K562 (cell line): ENCODE measurements at regions not wholly inside any gene's neighbourhood (a gene's known extent, or its start where the extent isn't known, plus 50 kb on each side); places are given as distances from the start of the nearest gene placed in this dataset.
"Not testable (repeated sequence)": the region's sequence is repeated elsewhere in the genome, so short reads cannot be mapped to it uniquely, and the experiment has no call there.

Experiments used
- ATAC-seq: fragments of 200-7000 bp; cut with Tn5 transposase; 3 replicates; pipeline ENCODE4 v1.9.1; 2020; ENCODE audit warnings: moderate library complexity
- BruUV-seq: library from RNA; stranded (reverse); fragments of 400-500 nt; replicated peaks from 2 replicates; lab custom pipeline; 2021; lab: Mats Ljungman, UMichigan
- CTCF ChIA-PET: fragments of 300-600 bp; formaldehyde crosslinking; extraction: SDS; loops from one replicate; lab custom pipeline; 2021; ENCODE audit warnings: low intra/inter-chr PET ratio; lab: Yijun Ruan, JAX
- POLR2A ChIA-PET: fragments of 300-600, 350-650 bp; sonication (Branson Sonifier 250); formaldehyde crosslinking; extraction: SDS; loops from one replicate; lab custom pipeline; 2021; ENCODE audit warnings: antibody characterized with exemption, inconsistent platforms; lab: Yijun Ruan, JAX
- DNase-seq, 4 experiments: peaks; one replicate each; pipeline versions ENCODE4 v3.0.0 to v3.0.0-alpha.2; 2011 to 2018; ENCODE audit warnings: low spot score in 3 of 4, mixed read lengths in 3 of 4; ENCODE audit errors: extremely low read depth in 1 of 4
- FAIRE-seq: peaks from 2 replicates; lab custom pipeline; 2011; peaks lifted over from hg19 to GRCh38; lab: Jason Lieb, UNC
- H2AFZ ChIP-seq: 2 replicates; pipeline ENCODE4 v1.6.0; 2011; ENCODE audit warnings: low read depth, low read length, control low read depth, inconsistent platforms
- H3K27ac ChIP-seq: fragments of 200-600 bp; 3 replicates; pipeline ENCODE4 v1.8.0; 2011; ENCODE audit warnings: low read depth, mild to moderate bottlenecking, control low read depth, inconsistent platforms, low read length, moderate library complexity, mixed read lengths; ENCODE audit errors: extremely low read depth
- H3K27me3 ChIP-seq, 2 experiments: fragments of 300-600 bp in 1 of 2; 2 replicates in 1 of 2; 3 replicates in 1 of 2; pipeline versions ENCODE4 v1.6.0 to v1.8.0; 2011; ENCODE audit warnings: inconsistent platforms in 2 of 2, low read length in 2 of 2, mild to moderate bottlenecking in 1 of 2, mixed read lengths in 1 of 2, moderate library complexity in 1 of 2; ENCODE audit not compliant: control insufficient read depth in 2 of 2, insufficient read depth in 2 of 2
- H3K36me3 ChIP-seq: fragments of 300-600 bp; 3 replicates; pipeline ENCODE4 v1.8.0; 2011; ENCODE audit warnings: mild to moderate bottlenecking, low read length, inconsistent platforms; ENCODE audit not compliant: control insufficient read depth, insufficient read depth
- H3K4me1 ChIP-seq, 2 experiments: fragments of 200-600 bp in 1 of 2; replicated peaks in 1 of 2; 2 replicates in 1 of 2; 3 replicates in 1 of 2; pipeline versions ENCODE4 v1.5.1 to v1.8.0; 2011; ENCODE audit warnings: inconsistent platforms in 2 of 2, low read length in 2 of 2, mild to moderate bottlenecking in 1 of 2, mixed read lengths in 1 of 2, moderate library complexity in 1 of 2; ENCODE audit not compliant: control insufficient read depth in 2 of 2, insufficient read depth in 2 of 2
- H3K4me2 ChIP-seq: 2 replicates; pipeline ENCODE4 v1.6.1; 2011; ENCODE audit warnings: low read length, control low read depth, inconsistent platforms, mixed read lengths; ENCODE audit not compliant: insufficient read depth
- H3K4me3 ChIP-seq: fragments of 200-600 bp; sonication (generic), shearing (Covaris generic); 2 replicates; pipeline ENCODE4 v1.5.1; 2016; ENCODE audit warnings: control low read depth, inconsistent platforms
- H3K79me2 ChIP-seq: fragments of 200-600 bp; 3 replicates; pipeline ENCODE4 v1.8.0; 2011; ENCODE audit warnings: low read length, inconsistent platforms; ENCODE audit not compliant: control insufficient read depth, insufficient read depth
- H3K9ac ChIP-seq, 2 experiments: 2 replicates each; pipeline versions ENCODE4 v1.6.0 to v1.6.1; 2011; ENCODE audit warnings: low read depth in 2 of 2, low read length in 2 of 2, control low read depth in 1 of 2, inconsistent platforms in 1 of 2, mild to moderate bottlenecking in 1 of 2, mixed read lengths in 1 of 2; ENCODE audit not compliant: insufficient read depth in 1 of 2
- H3K9me1 ChIP-seq: one replicate; pipeline ENCODE4 v1.6.0; 2011; ENCODE audit warnings: inconsistent platforms, mild to moderate bottlenecking, low read length, moderate library complexity; ENCODE audit not compliant: control insufficient read depth, insufficient read depth
- H3K9me3 ChIP-seq: replicated peaks from 2 replicates; pipeline ENCODE4 v1.5.1; 2011; ENCODE audit warnings: low read depth, low read length, inconsistent platforms; ENCODE audit not compliant: control insufficient read depth, insufficient read depth
- H4K20me1 ChIP-seq: replicated peaks from 2 replicates; pipeline ENCODE4 v1.6.1; 2011; ENCODE audit warnings: low read length, inconsistent platforms, mixed read lengths; ENCODE audit not compliant: control insufficient read depth, insufficient read depth
- BRF1 ChIP-seq: IDR thresholded peaks from 3 replicates; pipeline ENCODE4 v1.6.1; 2011; ENCODE audit warnings: borderline replicate concordance, mild to moderate bottlenecking; ENCODE audit not compliant: insufficient read length; ENCODE audit errors: extremely low read depth
- CHD2 ChIP-seq: IDR thresholded peaks from 2 replicates; pipeline ENCODE4 v1.6.1; 2011; ENCODE audit warnings: low read depth, low read length
- ESRRB ChIP-seq: fragments of 250-450 bp; sonication (Bioruptor Pico); IDR thresholded peaks from 2 replicates; pipeline ENCODE4 v1.5.0; 2020; ENCODE audit warnings: mild to moderate bottlenecking, moderate library complexity, borderline replicate concordance
- FOXP1 ChIP-seq: sonication (generic); formaldehyde crosslinking; IDR thresholded peaks from 2 replicates; pipeline ENCODE4 v1.8.0; 2022; ENCODE audit warnings: mild to moderate bottlenecking, missing genetic modification reagents
- HLTF ChIP-seq: fragments of 450-650 bp; IDR thresholded peaks from 2 replicates; pipeline ENCODE4 v1.6.1; 2016
- POLR2A ChIP-seq: fragments of 450-650 bp; conservative IDR thresholded peaks from 2 replicates; pipeline ENCODE4 v1.6.1; 2016
- PRPF4 ChIP-seq: fragments of 200-400 bp; formaldehyde crosslinking; IDR thresholded peaks from one replicate; pipeline ENCODE4 v1.6.1; 2017; ENCODE audit warnings: low read length, low read depth, mild to moderate bottlenecking; ENCODE audit not compliant: insufficient read depth, poor library complexity, severe bottlenecking
- RFX5 ChIP-seq: IDR thresholded peaks from 2 replicates; pipeline ENCODE4 v1.6.1; 2011; ENCODE audit warnings: low read depth, mild to moderate bottlenecking, improper control_type of control experiment, low read length
- SIX5 ChIP-seq, 2 experiments: IDR thresholded peaks; 2 replicates each; pipeline ENCODE4 v1.6.1; 2011; ENCODE audit warnings: low read length in 2 of 2, borderline replicate concordance in 1 of 2, low read depth in 1 of 2, mild to moderate bottlenecking in 1 of 2, moderate library complexity in 1 of 2; ENCODE audit not compliant: insufficient read depth in 1 of 2
- TAL1 ChIP-seq: fragments of 450-650 bp; IDR thresholded peaks from 2 replicates; pipeline ENCODE4 v1.6.1; 2016; ENCODE audit warnings: mild to moderate bottlenecking
- TCFL5 ChIP-seq: fragments of 250-450 bp; sonication (Bioruptor Pico); conservative IDR thresholded peaks from 2 replicates; pipeline ENCODE4 v1.6.1; 2021; ENCODE audit warnings: mild to moderate bottlenecking, moderate library complexity, matching md5 sums
- ZKSCAN1 ChIP-seq: fragments of 150-350 bp; IDR thresholded peaks from 2 replicates; pipeline ENCODE4 v1.6.1; 2016; ENCODE audit warnings: low read depth, low read length
- ZNF551 ChIP-seq: fragments of 250-450 bp; sonication (Bioruptor Pico); IDR thresholded peaks from 2 replicates; pipeline ENCODE4 v1.5.0; 2021; ENCODE audit warnings: mild to moderate bottlenecking, moderate library complexity
- ZNF77 ChIP-seq: fragments of 250-450 bp; sonication (Bioruptor Pico); IDR thresholded peaks from 2 replicates; pipeline ENCODE4 v1.5.0; 2020
- WGBS: fragments of 100-300 bp; shearing (Covaris generic); methylation state at CpG from one replicate; pipeline ENCODE4 v1.1.6; 2016; ENCODE audit warnings: low coverage, mixed read lengths; ENCODE audit not compliant: insufficient coverage; ENCODE audit errors: missing lambda C conversion rate; 5-methylcytosine and 5-hydroxymethylcytosine counted together
- in situ Hi-C: fragments of 300-500 bp; cut with MboI; formaldehyde crosslinking; loops from 4 replicates; pipeline ENCODE4 v1.15.0; 2018; ENCODE audit warnings: inconsistent platforms, mixed read lengths
- intact Hi-C: fragments of 100-400 bp; cut with micrococcal nuclease; formaldehyde crosslinking; loops from 2 replicates; pipeline ENCODE4 v1.14.2; 2022

DNA sequence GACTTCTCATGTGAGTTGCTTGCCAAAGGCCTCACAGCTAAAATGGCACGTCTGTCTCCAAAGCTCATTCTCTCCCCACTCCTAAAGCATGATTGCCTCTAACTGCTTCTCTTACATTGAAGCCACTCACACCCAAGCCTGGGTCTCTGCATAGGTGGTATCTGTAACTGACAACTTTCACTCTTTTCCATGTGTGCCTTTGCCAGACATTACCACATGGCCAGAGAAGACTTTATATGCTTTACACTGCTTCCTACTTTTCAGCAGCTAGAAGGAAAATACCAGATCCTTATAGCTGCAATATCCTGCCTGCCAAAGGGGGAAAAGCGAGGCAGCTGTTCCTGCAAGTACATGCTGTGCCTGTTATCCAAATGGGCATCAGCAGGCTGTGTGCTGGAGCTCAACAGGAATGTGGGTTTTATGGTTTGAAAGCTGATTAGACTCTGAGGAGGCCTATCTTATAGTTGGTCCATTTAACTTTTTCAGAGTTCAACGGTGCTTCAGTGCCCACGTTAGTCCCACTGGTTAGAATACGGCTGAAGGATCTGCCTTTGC, 547.1 kb downstream of the RAB38 start:
- ATAC-seq (no peak), DNase-seq (no peak), FAIRE-seq (no peak)
- Histone ChIP-seq H3K9me1 (no peaks in the 10 kb centered on the region), H3K36me3 (no peaks in the 10 kb centered on the region), H3K27me3 (no peaks in the 10 kb centered on the region)
- intact Hi-C loops, result no loop called here
- POLR2A ChIA-PET, result no interaction called here
- in situ Hi-C loops, result no loop called here
- no peak for TF ChIP-seq TAL1
- no peak for TF ChIP-seq FOXP1
- TF ChIP-seq TCFL5 (CRISPR knock-in tag), result no peak
- no peak for TF ChIP-seq ZNF77 (CRISPR knock-in tag)
- TF ChIP-seq BRF1, result no peak
- TF ChIP-seq CHD2, result no peak
- TF ChIP-seq RFX5, result no peak
- TF ChIP-seq SIX5 (IDR thresholded peaks at IDR 0.05; ENCODE audit: borderline replicate concordance in 1 of 2, insufficient read depth in 1 of 2, low read depth in 1 of 2, low read length in 2 of 2), result no peak
- no peak for TF ChIP-seq ESRRB (CRISPR knock-in tag)
- TF ChIP-seq HLTF, result no peak
- no peak for TF ChIP-seq POLR2A
- no peak for TF ChIP-seq ZNF551 (CRISPR knock-in tag)
- TF ChIP-seq PRPF4, result no peak
- no peak for TF ChIP-seq ZKSCAN1
- TF ChIP-seq, all 486 proteins: peak for 0
- Histone ChIP-seq H3K9ac (no peak overlapping the region), H3K4me3 (no peak overlapping the region), H3K79me2 (no peaks in the 10 kb centered on the region), H3K9me3 (no peaks in the 10 kb centered on the region), H2AFZ (no peak overlapping the region), H4K20me1 (no peaks in the 10 kb centered on the region), H3K27ac (no peak overlapping the region), H3K4me2 (no peak overlapping the region), H3K4me1 (no peaks in the 10 kb centered on the region)
- BruUV-seq, result no TSS peak
- CTCF ChIA-PET, result no interaction called here
- 0% methylated on average over 5 of the region's 5 CpGs for WGBS

DNA sequence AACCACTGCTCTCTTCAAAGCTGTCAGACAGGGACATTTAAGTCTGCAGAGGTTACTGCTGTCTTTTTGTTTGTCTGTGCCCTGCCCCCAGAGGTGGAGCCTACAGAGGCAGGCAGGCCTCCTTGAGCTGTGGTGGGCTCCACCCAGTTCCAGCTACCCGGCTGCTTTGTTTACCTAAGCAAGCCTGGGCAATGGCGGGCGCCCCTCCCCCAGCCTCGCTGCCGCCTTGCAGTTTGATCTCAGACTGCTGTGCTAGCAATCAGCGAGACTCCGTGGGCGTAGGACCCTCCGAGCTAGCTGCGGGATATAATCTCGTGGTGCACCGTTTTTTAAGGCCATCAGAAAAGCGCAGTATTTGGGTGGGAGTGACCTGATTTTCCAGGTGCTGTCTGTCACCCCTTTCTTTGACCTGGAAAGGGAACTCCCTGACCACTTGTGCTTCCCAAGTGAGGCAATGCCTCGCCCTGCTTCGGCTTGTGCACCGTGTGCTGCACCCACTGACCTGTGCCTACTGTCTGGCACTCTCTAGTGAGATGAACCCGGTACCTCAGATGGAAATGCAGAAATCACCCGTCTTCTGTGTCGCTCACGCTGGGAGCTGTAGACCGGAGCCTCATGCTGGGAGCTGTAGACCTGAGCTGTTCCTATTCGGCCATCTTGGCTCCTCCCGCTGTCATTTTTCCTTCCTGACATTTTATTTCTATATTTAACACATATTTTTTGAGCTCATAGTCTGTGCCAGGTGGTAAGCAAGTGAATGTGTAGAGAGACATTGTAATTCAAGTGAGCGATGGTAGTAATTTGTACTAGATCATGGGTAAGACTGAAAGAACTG, 551.5 kb downstream of the RAB38 start:
- POLR2A ChIA-PET, FAIRE-seq, H3K27ac ChIP-seq, H3K9ac ChIP-seq, BruUV-seq, DNase-seq, H3K79me2 ChIP-seq, H4K20me1 ChIP-seq, H3K4me1 ChIP-seq, H2AFZ ChIP-seq, H3K9me3 ChIP-seq, H3K4me2 ChIP-seq, in situ Hi-C loops, H3K4me3 ChIP-seq, intact Hi-C loops, CTCF ChIA-PET, H3K27me3 ChIP-seq, ATAC-seq, H3K9me1 ChIP-seq, H3K36me3 ChIP-seq: not testable (repeated sequence)
- WGBS, result 2% methylated on average over 19 of the region's 24 CpGs
